OCI-LY3 (cell line): ENCODE measurements at regions not wholly inside any gene's neighbourhood (a gene's known extent, or its start where the extent isn't known, plus 50 kb on each side); places are given as distances from the start of the nearest gene placed in this dataset.

ENCODE experiments used
- H2AFZ ChIP-seq: fragments of 200-600, 300-600 bp; shearing (Covaris generic); 2 replicates; pipeline ENCODE4 v1.6.0; 2014; ENCODE audit warnings: antibody characterized with exemption, low read depth, low read length
- H3K27ac ChIP-seq: fragments of 200-600, 300-600 bp; sonication (generic); 2 replicates; pipeline ENCODE4 v1.5.1; 2014; ENCODE audit warnings: mild to moderate bottlenecking, low read length, moderate library complexity, mixed read lengths
- H3K27me3 ChIP-seq: fragments of 200-600, 300-600 bp; sonication (generic); 2 replicates; pipeline ENCODE4 v1.6.1; 2014; ENCODE audit warnings: low read depth, low read length, mixed read lengths
- H3K36me3 ChIP-seq: fragments of 200-600, 300-600 bp; sonication (generic); replicated peaks from 2 replicates; pipeline ENCODE3; 2014; ENCODE audit warnings: low read depth, low read length, mixed read lengths
- H3K4me1 ChIP-seq: fragments of 300-600, 200-600 bp; sonication (generic); 2 replicates; pipeline ENCODE4 v1.6.1; 2014; ENCODE audit warnings: low read length, mixed read lengths
- H3K4me2 ChIP-seq: fragments of 200-600, 300-600 bp; sonication (generic); 2 replicates; pipeline ENCODE4 v1.6.1; 2014; ENCODE audit warnings: low read length, mixed read lengths
- H3K4me3 ChIP-seq: fragments of 300-600, 200-600 bp; sonication (generic); 2 replicates; pipeline ENCODE4 v1.5.1; 2014; ENCODE audit warnings: antibody characterized with exemption, mild to moderate bottlenecking, low read length, moderate library complexity
- H3K79me2 ChIP-seq: fragments of 300-600, 200-600 bp; shearing (Covaris generic); 2 replicates; pipeline ENCODE4 v1.6.1; 2014; ENCODE audit warnings: mild to moderate bottlenecking, low read length, mixed read lengths
- H3K9ac ChIP-seq: fragments of 300-600, 200-600 bp; shearing (Covaris generic); 2 replicates; pipeline ENCODE4 v1.6.0; 2014; ENCODE audit warnings: mild to moderate bottlenecking, low read length, moderate library complexity
- H3K9me3 ChIP-seq: fragments of 200-600, 300-600 bp; shearing (Covaris generic); 2 replicates; pipeline ENCODE4 v1.6.1; 2014; ENCODE audit warnings: low read length, mixed read lengths; ENCODE audit not compliant: insufficient read depth
- H4K20me1 ChIP-seq: fragments of 200-600, 300-600 bp; sonication (generic); 2 replicates; pipeline ENCODE4 v1.6.1; 2016; ENCODE audit warnings: low read length, mixed read lengths; ENCODE audit not compliant: insufficient read depth
- CTCF ChIP-seq: fragments of 200-600, 300-600 bp; sonication (generic); IDR thresholded peaks from 2 replicates; pipeline ENCODE4 v1.5.1; 2014; ENCODE audit warnings: antibody characterized with exemption, low read length, low read depth
- EZH2phosphoT487 ChIP-seq: fragments of 200-600 bp; shearing (Covaris generic); IDR thresholded peaks from 2 replicates; pipeline ENCODE4 v1.6.1; 2018; ENCODE audit warnings: antibody characterized with exemption, mixed run types, low read depth

- Histone ChIP-seq H3K4me1 (no peaks in the 10 kb centered on the region), H3K27me3 (no peaks in the 10 kb centered on the region), H3K27ac (no peak overlapping the region), H3K79me2 (no peaks in the 10 kb centered on the region), H3K36me3 (no peaks in the 10 kb centered on the region), H4K20me1 (no peaks in the 10 kb centered on the region), H2AFZ (no peak overlapping the region), H3K4me2 (no peak overlapping the region), H3K9me3 (no peaks in the 10 kb centered on the region), H3K9ac (no peak overlapping the region), H3K4me3 (no peak overlapping the region)
- TF ChIP-seq CTCF: no peak
Observed at GRCh38 chr13:59145381-59145780, 1018.3 kb downstream of the DIAPH3 start.

- H3K36me3 ChIP-seq: no peaks in the 10 kb centered on the region
- no peak overlapping the region for H3K9ac ChIP-seq
- peaks cover 9% of the 10 kb centered on the region for H3K4me1 ChIP-seq
- 0 out of 2 replicates have a peak overlapping the region, but pooled peaks have one; percentile 16 for H3K4me2 ChIP-seq
- TF ChIP-seq CTCF: no peak
- no peak for TF ChIP-seq EZH2phosphoT487
- no peaks in the 10 kb centered on the region for H3K79me2 ChIP-seq
- no peak overlapping the region for H3K4me3 ChIP-seq
- H3K27me3 ChIP-seq: no peaks in the 10 kb centered on the region
- no peaks in the 10 kb centered on the region for H3K9me3 ChIP-seq
- no peak overlapping the region for H3K27ac ChIP-seq
- H4K20me1 ChIP-seq: no peaks in the 10 kb centered on the region
- no peak overlapping the region for H2AFZ ChIP-seq
Observed at GRCh38 chr13:59157181-59157580, 1006.5 kb downstream of the DIAPH3 start.

- TF ChIP-seq CTCF (no peak), EZH2phosphoT487 (no peak)
- Histone ChIP-seq H3K4me1 (peaks cover 8% of the 10 kb centered on the region; the same call in 1 of the 2 replicates), H3K27ac (no peak overlapping the region), H3K4me2 (no peak overlapping the region), H3K36me3 (no peaks in the 10 kb centered on the region), H2AFZ (no peak overlapping the region), H3K27me3 (no peaks in the 10 kb centered on the region), H3K4me3 (no peak overlapping the region), H3K9ac (no peak overlapping the region), H3K79me2 (no peaks in the 10 kb centered on the region), H3K9me3 (no peaks in the 10 kb centered on the region), H4K20me1 (no peaks in the 10 kb centered on the region)
Observed at GRCh38 chr13:59166174-59166573, 997.6 kb downstream of the DIAPH3 start.

GRCh38 chr13:59172076-59172475, 991.7 kb downstream of the DIAPH3 start:
- H3K27ac ChIP-seq: no peak overlapping the region
- H2AFZ ChIP-seq: no peak overlapping the region
- H3K36me3 ChIP-seq: no peaks in the 10 kb centered on the region
- H3K27me3 ChIP-seq: no peaks in the 10 kb centered on the region
- H3K4me3 ChIP-seq: no peak overlapping the region
- no peak for TF ChIP-seq EZH2phosphoT487
- no peak for TF ChIP-seq CTCF
- H3K79me2 ChIP-seq: no peaks in the 10 kb centered on the region
- H4K20me1 ChIP-seq: no peaks in the 10 kb centered on the region
- H3K4me1 ChIP-seq: no peaks in the 10 kb centered on the region
- H3K9me3 ChIP-seq: no peaks in the 10 kb centered on the region
- no peak overlapping the region for H3K4me2 ChIP-seq
- no peak overlapping the region for H3K9ac ChIP-seq
